ENCODE measurements at regions not wholly inside any gene's neighbourhood (a gene's known extent, or its start where the extent isn't known, plus 50 kb on each side); places are given as distances from the start of the nearest gene placed in this dataset.

DNA sequence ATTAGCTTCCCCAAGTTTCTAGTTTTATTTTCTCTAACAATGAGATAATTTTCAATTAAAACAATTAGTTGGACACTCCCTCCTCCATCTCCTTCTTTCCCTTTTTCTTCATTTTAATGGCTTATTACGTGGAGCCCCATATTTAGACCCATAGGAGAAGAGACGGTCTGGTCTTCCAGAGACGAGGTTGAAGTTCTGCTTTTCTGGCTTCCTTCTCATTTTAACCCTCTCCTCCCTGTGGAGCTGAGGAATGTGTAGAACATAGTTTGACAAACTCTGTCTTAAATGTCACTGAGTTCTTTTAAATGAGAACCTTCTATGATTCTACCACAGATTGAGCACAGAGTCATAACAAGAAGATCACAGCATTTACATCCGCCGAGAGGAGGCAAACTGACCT is 86.8 kb downstream of the EDNRB start:
- H3K27me3 ChIP-seq, result no peaks in the 10 kb centered on the region
- intact Hi-C loops (cut with DNase I), result no loop called here
- H3K36me3 ChIP-seq, result no peaks in the 10 kb centered on the region
- H3K4me1 ChIP-seq, result peaks cover 6 to 19% (median 16%) of the 10 kb centered on the region in 4 donors
- H3K9me3 ChIP-seq, result no peaks in the 10 kb centered on the region
- no peak overlapping the region for H3K27ac ChIP-seq (replicated peaks in 1 of 4)
- TF ChIP-seq EP300 (IDR thresholded peaks at IDR 0.05) (no peak), POLR2AphosphoS5 (IDR thresholded peaks at IDR 0.05) (no peak), POLR2A (IDR thresholded peaks at IDR 0.05; ENCODE audit: low read depth) (no peak)
- TF ChIP-seq, protein P1, sequence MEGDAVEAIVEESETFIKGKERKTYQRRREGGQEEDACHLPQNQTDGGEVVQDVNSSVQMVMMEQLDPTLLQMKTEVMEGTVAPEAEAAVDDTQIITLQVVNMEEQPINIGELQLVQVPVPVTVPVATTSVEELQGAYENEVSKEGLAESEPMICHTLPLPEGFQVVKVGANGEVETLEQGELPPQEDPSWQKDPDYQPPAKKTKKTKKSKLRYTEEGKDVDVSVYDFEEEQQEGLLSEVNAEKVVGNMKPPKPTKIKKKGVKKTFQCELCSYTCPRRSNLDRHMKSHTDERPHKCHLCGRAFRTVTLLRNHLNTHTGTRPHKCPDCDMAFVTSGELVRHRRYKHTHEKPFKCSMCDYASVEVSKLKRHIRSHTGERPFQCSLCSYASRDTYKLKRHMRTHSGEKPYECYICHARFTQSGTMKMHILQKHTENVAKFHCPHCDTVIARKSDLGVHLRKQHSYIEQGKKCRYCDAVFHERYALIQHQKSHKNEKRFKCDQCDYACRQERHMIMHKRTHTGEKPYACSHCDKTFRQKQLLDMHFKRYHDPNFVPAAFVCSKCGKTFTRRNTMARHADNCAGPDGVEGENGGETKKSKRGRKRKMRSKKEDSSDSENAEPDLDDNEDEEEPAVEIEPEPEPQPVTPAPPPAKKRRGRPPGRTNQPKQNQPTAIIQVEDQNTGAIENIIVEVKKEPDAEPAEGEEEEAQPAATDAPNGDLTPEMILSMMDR (IDR thresholded peaks at IDR 0.05), result no peak
- DNase-seq (ENCODE audit: extremely low spot score), result no peak
- H3K4me3 ChIP-seq, result no peak overlapping the region
- WGBS, result 78% methylated on average over 5 of the region's 5 CpGs

DNA sequence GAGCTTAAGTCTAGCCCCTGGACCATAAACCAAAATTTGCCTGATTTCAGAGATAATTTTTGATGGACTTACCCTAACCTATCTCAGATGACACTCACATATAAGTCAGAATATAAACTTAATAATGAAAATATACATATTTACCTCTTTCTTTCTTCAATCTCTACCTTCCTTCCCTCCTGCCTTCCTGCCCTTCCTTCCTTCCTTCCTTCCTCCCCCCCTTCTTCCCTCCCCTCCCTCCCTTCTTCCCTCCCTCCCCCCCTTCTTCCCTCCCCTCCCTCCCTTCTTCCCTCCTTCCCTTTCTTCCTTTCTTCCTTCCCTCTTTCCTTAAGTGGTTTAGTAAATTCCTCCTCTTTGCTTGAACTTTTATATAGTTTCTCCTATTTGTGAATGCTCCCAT is 88.7 kb downstream of the EDNRB start:
- no peak for DNase-seq (ENCODE audit: extremely low spot score)
- H3K4me1 ChIP-seq, result peaks cover 6 to 19% (median 16%) of the 10 kb centered on the region in 4 donors
- no peak overlapping the region for H3K27ac ChIP-seq (replicated peaks in 1 of 4)
- TF ChIP-seq POLR2A (IDR thresholded peaks at IDR 0.05; ENCODE audit: low read depth) (no peak), EP300 (IDR thresholded peaks at IDR 0.05) (no peak), POLR2AphosphoS5 (IDR thresholded peaks at IDR 0.05) (no peak)
- TF ChIP-seq, protein P1 (IDR thresholded peaks at IDR 0.05), result no peak
- H3K4me3 ChIP-seq, result no peak overlapping the region
- no peaks in the 10 kb centered on the region for H3K9me3 ChIP-seq
- intact Hi-C loops (cut with DNase I), result no loop called here
- H3K36me3 ChIP-seq, result no peaks in the 10 kb centered on the region
- H3K27me3 ChIP-seq, result no peaks in the 10 kb centered on the region

DNA sequence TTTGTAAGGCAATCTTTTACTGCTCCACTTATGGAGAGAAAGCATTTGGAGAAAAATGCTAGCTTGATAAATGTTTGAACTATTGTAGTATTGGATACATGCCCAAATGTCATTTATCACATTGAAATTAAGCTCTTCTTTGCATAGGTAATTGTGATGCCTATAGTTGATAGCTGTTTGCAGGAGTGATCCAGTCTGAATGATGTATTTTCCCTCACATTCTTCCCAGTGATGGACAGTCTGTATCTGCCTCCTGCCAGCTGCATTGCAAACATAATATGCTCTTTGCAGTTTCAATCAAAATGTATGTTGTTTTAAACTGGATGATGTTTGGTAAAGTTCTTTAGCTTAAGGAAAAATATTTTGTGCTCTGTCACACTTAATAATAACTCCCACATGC is 89.8 kb downstream of the EDNRB start:
- intact Hi-C loops (cut with DNase I), result no loop called here
- H3K27ac ChIP-seq (replicated peaks in 1 of 4), result no peak overlapping the region
- no peaks in the 10 kb centered on the region for H3K27me3 ChIP-seq
- TF ChIP-seq, protein P1 (IDR thresholded peaks at IDR 0.05), result no peak
- TF ChIP-seq POLR2AphosphoS5 (IDR thresholded peaks at IDR 0.05) (no peak), EP300 (IDR thresholded peaks at IDR 0.05) (no peak), POLR2A (IDR thresholded peaks at IDR 0.05; ENCODE audit: low read depth) (no peak)
- DNase-seq (ENCODE audit: extremely low spot score), result no peak
- no peak overlapping the region for H3K4me3 ChIP-seq
- H3K4me1 ChIP-seq, result peaks cover 6 to 14% (median 11%) of the 10 kb centered on the region in 4 donors
- H3K36me3 ChIP-seq, result no peaks in the 10 kb centered on the region
- no peaks in the 10 kb centered on the region for H3K9me3 ChIP-seq

DNA sequence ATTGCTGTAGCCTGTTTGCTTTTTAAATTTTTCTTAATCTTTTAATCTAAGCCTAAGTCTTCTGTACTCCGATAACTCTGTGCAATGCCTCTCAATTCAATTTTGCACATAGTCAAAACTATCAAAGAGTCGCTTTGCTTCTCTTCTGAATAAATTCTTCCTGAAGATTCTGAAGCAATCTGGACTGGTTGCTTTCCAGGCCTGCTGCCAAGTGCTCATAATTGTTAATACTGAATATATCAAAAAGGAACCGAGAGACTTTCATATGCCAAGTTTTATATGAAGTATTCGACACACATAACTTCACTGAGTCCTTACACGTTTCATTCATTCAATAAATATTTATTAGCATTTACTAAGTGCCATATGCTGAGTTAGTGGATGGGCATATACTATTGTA is 91.3 kb downstream of the EDNRB start:
- Histone ChIP-seq H3K27me3 (no peaks in the 10 kb centered on the region), H3K4me3 (no peak overlapping the region), H3K27ac (replicated peaks in 1 of 4) (no peak overlapping the region), H3K36me3 (no peaks in the 10 kb centered on the region), H3K9me3 (no peaks in the 10 kb centered on the region), H3K4me1 (no peaks in the 10 kb centered on the region)
- no peak for TF ChIP-seq POLR2A (IDR thresholded peaks at IDR 0.05; ENCODE audit: low read depth)
- no peak for TF ChIP-seq EP300 (IDR thresholded peaks at IDR 0.05)
- TF ChIP-seq, protein P1 (IDR thresholded peaks at IDR 0.05), result no peak
- no peak for TF ChIP-seq POLR2AphosphoS5 (IDR thresholded peaks at IDR 0.05)
- intact Hi-C loops (cut with DNase I), result no loop called here
- DNase-seq (ENCODE audit: extremely low spot score), result no peak
- WGBS, result 49% methylated on average over 5 of the region's 5 CpGs

DNA sequence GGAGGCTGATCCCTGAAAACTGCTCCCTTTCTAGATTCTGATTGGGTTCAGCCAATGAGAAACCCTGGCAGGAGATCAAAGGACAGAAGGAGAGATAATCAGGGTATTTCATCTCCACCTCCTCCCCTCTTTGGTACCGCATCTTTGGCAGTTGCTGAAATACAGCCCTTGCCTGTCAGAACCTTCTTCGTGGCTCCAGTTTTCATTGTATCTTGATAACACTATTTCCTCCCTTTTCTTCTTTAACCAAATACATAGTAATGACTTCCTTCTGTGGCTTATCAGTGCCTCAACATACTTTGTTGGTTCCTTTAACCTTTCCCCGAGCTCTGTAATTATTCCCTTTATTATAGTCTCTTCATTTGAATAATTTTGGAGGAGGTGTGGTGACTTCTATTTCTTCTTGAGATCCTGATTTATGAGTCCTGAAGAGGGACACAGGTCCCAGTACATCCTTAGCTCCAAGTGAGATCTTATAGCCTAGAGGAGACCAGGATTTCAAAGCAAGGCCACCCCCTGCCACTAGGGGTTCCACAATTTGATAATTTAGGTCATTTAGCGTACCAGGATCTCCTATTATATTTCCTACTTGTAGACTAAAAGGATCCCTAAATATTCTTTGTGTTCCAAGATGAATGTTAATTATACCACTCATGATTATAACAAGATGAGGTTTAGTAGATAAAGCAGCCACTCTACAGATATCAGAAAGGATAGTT is 98.0 kb downstream of the EDNRB start:
- no peak for DNase-seq (ENCODE audit: extremely low spot score)

More for the DNA sequence above, 98.0 kb downstream of the EDNRB start:
- no peaks in the 10 kb centered on the region for H3K36me3 ChIP-seq
- no peaks in the 10 kb centered on the region for H3K27me3 ChIP-seq
- H3K9me3 ChIP-seq, result no peaks in the 10 kb centered on the region
- H3K27ac ChIP-seq (replicated peaks in 1 of 4), result no peak overlapping the region
- H3K4me3 ChIP-seq, result no peak overlapping the region
- TF ChIP-seq EP300 (IDR thresholded peaks at IDR 0.05) (no peak), POLR2AphosphoS5 (IDR thresholded peaks at IDR 0.05) (no peak), POLR2A (IDR thresholded peaks at IDR 0.05; ENCODE audit: low read depth) (no peak)
- TF ChIP-seq, protein P1 (IDR thresholded peaks at IDR 0.05), result no peak
- WGBS, result 74% methylated on average over 4 of the region's 4 CpGs
- no peaks in the 10 kb centered on the region for H3K4me1 ChIP-seq
- intact Hi-C loops (cut with DNase I), result no loop called here

Measured in esophagus muscularis mucosa (tissue), 4 donors.